ENCODE measurements at regions not wholly inside any gene's neighbourhood (a gene's known extent, or its start where the extent isn't known, plus 50 kb on each side); places are given as distances from the start of the nearest gene placed in this dataset.

- H3K4me1 ChIP-seq (ENCODE audit: control insufficient read depth, insufficient read depth, low read length): no peaks in the 10 kb centered on the region
- no peak overlapping the region for H3K4me3 ChIP-seq (ENCODE audit: low read length)
- ATAC-seq (no peak), DNase-seq (no peak)
- WGBS: 81% methylated on average over 4 of the region's 4 CpGs
- no peak overlapping the region for H3K27ac ChIP-seq (ENCODE audit: low read length)
- H3K9me3 ChIP-seq (ENCODE audit: control insufficient read depth, low read length): no peaks in the 10 kb centered on the region
- no peaks in the 10 kb centered on the region for H3K27me3 ChIP-seq (ENCODE audit: control insufficient read depth, insufficient read depth)
- intact Hi-C loops (cut with DNase I): no loop called here
These were observed 326.1 kb downstream of the STIM2 start for GRCh38 chr4:27186710-27187109.

- ATAC-seq (no peak), DNase-seq (no peak)
- no peaks in the 10 kb centered on the region for H3K27me3 ChIP-seq (ENCODE audit: control insufficient read depth, insufficient read depth)
- H3K9me3 ChIP-seq (ENCODE audit: control insufficient read depth, low read length): no peaks in the 10 kb centered on the region
- H3K4me1 ChIP-seq (ENCODE audit: control insufficient read depth, insufficient read depth, low read length): no peaks in the 10 kb centered on the region
- no peak overlapping the region for H3K27ac ChIP-seq (ENCODE audit: low read length)
- H3K4me3 ChIP-seq (ENCODE audit: low read length): no peak overlapping the region
- intact Hi-C loops (cut with DNase I): no loop called here
- WGBS: 76% methylated on average over 2 of the region's 2 CpGs
These were observed 327.1 kb downstream of the STIM2 start for GRCh38 chr4:27187786-27188185.

- no peak for ATAC-seq
- no peak for DNase-seq
- Histone ChIP-seq H3K4me3 (ENCODE audit: low read length) (no peak overlapping the region), H3K9me3 (ENCODE audit: control insufficient read depth, low read length) (no peaks in the 10 kb centered on the region), H3K27ac (ENCODE audit: low read length) (no peak overlapping the region), H3K4me1 (ENCODE audit: control insufficient read depth, insufficient read depth, low read length) (no peaks in the 10 kb centered on the region), H3K27me3 (ENCODE audit: control insufficient read depth, insufficient read depth) (no peaks in the 10 kb centered on the region)
- 58% methylated on average over 6 of the region's 6 CpGs for WGBS
- intact Hi-C loops (cut with DNase I): no loop called here
These were observed 329.0 kb downstream of the STIM2 start for GRCh38 chr4:27189683-27190082.

- intact Hi-C loops (cut with DNase I): no loop called here
- Histone ChIP-seq H3K9me3 (ENCODE audit: control insufficient read depth, low read length) (no peaks in the 10 kb centered on the region), H3K27ac (ENCODE audit: low read length) (no peak overlapping the region), H3K4me3 (ENCODE audit: low read length) (no peak overlapping the region), H3K27me3 (ENCODE audit: control insufficient read depth, insufficient read depth) (no peaks in the 10 kb centered on the region), H3K4me1 (ENCODE audit: control insufficient read depth, insufficient read depth, low read length) (no peaks in the 10 kb centered on the region)
- no peak for DNase-seq
- no peak for ATAC-seq
- WGBS: 23% methylated on average over 1 of the region's 1 CpG
These were observed 331.0 kb downstream of the STIM2 start for GRCh38 chr4:27191592-27191991.

GRCh38 chr4:27194599-27195176 lies 334.0 kb downstream of the STIM2 start:
- no peaks in the 10 kb centered on the region for H3K9me3 ChIP-seq (ENCODE audit: control insufficient read depth, low read length)
- intact Hi-C loops (cut with DNase I): no loop called here
- no peak for DNase-seq
- no peak overlapping the region for H3K4me3 ChIP-seq (ENCODE audit: low read length)
- no peaks in the 10 kb centered on the region for H3K4me1 ChIP-seq (ENCODE audit: control insufficient read depth, insufficient read depth, low read length)
- H3K27ac ChIP-seq (ENCODE audit: low read length): no peak overlapping the region
- 20% methylated on average over 2 of the region's 2 CpGs for WGBS
- H3K27me3 ChIP-seq (ENCODE audit: control insufficient read depth, insufficient read depth): no peaks in the 10 kb centered on the region
- no peak for ATAC-seq

GRCh38 chr4:27198246-27198645 lies 337.6 kb downstream of the STIM2 start:
- intact Hi-C loops (cut with DNase I): no loop called here
- no peaks in the 10 kb centered on the region for H3K27me3 ChIP-seq (ENCODE audit: control insufficient read depth, insufficient read depth)
- ATAC-seq (no peak), DNase-seq (no peak)
- 41% methylated on average over 2 of the region's 2 CpGs for WGBS
- H3K4me1 ChIP-seq (ENCODE audit: control insufficient read depth, insufficient read depth, low read length): no peaks in the 10 kb centered on the region
- no peaks in the 10 kb centered on the region for H3K9me3 ChIP-seq (ENCODE audit: control insufficient read depth, low read length)
- H3K27ac ChIP-seq (ENCODE audit: low read length): no peak overlapping the region
- H3K4me3 ChIP-seq (ENCODE audit: low read length): no peak overlapping the region

GRCh38 chr4:27198971-27199370 lies 338.3 kb downstream of the STIM2 start:
- DNase-seq: no peak
- Histone ChIP-seq H3K27me3 (ENCODE audit: control insufficient read depth, insufficient read depth) (no peaks in the 10 kb centered on the region), H3K9me3 (ENCODE audit: control insufficient read depth, low read length) (no peaks in the 10 kb centered on the region), H3K4me1 (ENCODE audit: control insufficient read depth, insufficient read depth, low read length) (no peaks in the 10 kb centered on the region), H3K4me3 (ENCODE audit: low read length) (no peak overlapping the region), H3K27ac (ENCODE audit: low read length) (no peak overlapping the region)
- WGBS: 60% methylated on average over 2 of the region's 2 CpGs
- no peak for ATAC-seq
- intact Hi-C loops (cut with DNase I): no loop called here

GRCh38 chr4:27206009-27206408 lies 345.4 kb downstream of the STIM2 start:
- intact Hi-C loops (cut with DNase I): no loop called here
- Histone ChIP-seq H3K27me3 (ENCODE audit: control insufficient read depth, insufficient read depth) (no peaks in the 10 kb centered on the region), H3K9me3 (ENCODE audit: control insufficient read depth, low read length) (no peaks in the 10 kb centered on the region), H3K4me1 (ENCODE audit: control insufficient read depth, insufficient read depth, low read length) (no peaks in the 10 kb centered on the region), H3K4me3 (ENCODE audit: low read length) (no peak overlapping the region), H3K27ac (ENCODE audit: low read length) (no peak overlapping the region)
- no peak for DNase-seq
- no peak for ATAC-seq

- no peak for ATAC-seq
These were observed 350.3 kb downstream of the STIM2 start for GRCh38 chr4:27210956-27211355.

GRCh38 chr4:27214010-27214409 lies 353.4 kb downstream of the STIM2 start:
- no peaks in the 10 kb centered on the region for H3K4me1 ChIP-seq (ENCODE audit: control insufficient read depth, insufficient read depth, low read length)
- ATAC-seq (no peak), DNase-seq (no peak)
- no peaks in the 10 kb centered on the region for H3K9me3 ChIP-seq (ENCODE audit: control insufficient read depth, low read length)
- no peak overlapping the region for H3K4me3 ChIP-seq (ENCODE audit: low read length)
- 79% methylated on average over 3 of the region's 3 CpGs for WGBS
- intact Hi-C loops (cut with DNase I): no loop called here
- no peak overlapping the region for H3K27ac ChIP-seq (ENCODE audit: low read length)
- no peaks in the 10 kb centered on the region for H3K27me3 ChIP-seq (ENCODE audit: control insufficient read depth, insufficient read depth)

More at GRCh38 chr4:27210956-27211355, 350.3 kb downstream of the STIM2 start:
- H3K27me3 ChIP-seq (ENCODE audit: control insufficient read depth, insufficient read depth): no peaks in the 10 kb centered on the region
- no peak overlapping the region for H3K4me3 ChIP-seq (ENCODE audit: low read length)
- no peak for DNase-seq
- H3K9me3 ChIP-seq (ENCODE audit: control insufficient read depth, low read length): no peaks in the 10 kb centered on the region
- H3K27ac ChIP-seq (ENCODE audit: low read length): no peak overlapping the region
- intact Hi-C loops (cut with DNase I): no loop called here
- 67% methylated on average over 4 of the region's 4 CpGs for WGBS
- H3K4me1 ChIP-seq (ENCODE audit: control insufficient read depth, insufficient read depth, low read length): no peaks in the 10 kb centered on the region

- no peak for DNase-seq
These were observed 354.7 kb downstream of the STIM2 start for GRCh38 chr4:27215220-27215826.

GRCh38 chr4:27217261-27217769 lies 356.7 kb downstream of the STIM2 start:
- no peaks in the 10 kb centered on the region for H3K9me3 ChIP-seq (ENCODE audit: control insufficient read depth, low read length)
- ATAC-seq (no peak), DNase-seq (no peak)
- WGBS: 46% methylated on average over 2 of the region's 2 CpGs
- no peak overlapping the region for H3K4me3 ChIP-seq (ENCODE audit: low read length)
- no peak overlapping the region for H3K27ac ChIP-seq (ENCODE audit: low read length)
- intact Hi-C loops (cut with DNase I): no loop called here
- H3K27me3 ChIP-seq (ENCODE audit: control insufficient read depth, insufficient read depth): no peaks in the 10 kb centered on the region
- no peaks in the 10 kb centered on the region for H3K4me1 ChIP-seq (ENCODE audit: control insufficient read depth, insufficient read depth, low read length)

More at GRCh38 chr4:27215220-27215826, 354.7 kb downstream of the STIM2 start:
- H3K27ac ChIP-seq (ENCODE audit: low read length): no peak overlapping the region
- no peaks in the 10 kb centered on the region for H3K9me3 ChIP-seq (ENCODE audit: control insufficient read depth, low read length)
- no peak overlapping the region for H3K4me3 ChIP-seq (ENCODE audit: low read length)
- no peaks in the 10 kb centered on the region for H3K27me3 ChIP-seq (ENCODE audit: control insufficient read depth, insufficient read depth)
- WGBS: 55% methylated on average over 4 of the region's 4 CpGs
- H3K4me1 ChIP-seq (ENCODE audit: control insufficient read depth, insufficient read depth, low read length): no peaks in the 10 kb centered on the region
- peak in 1 of 2 donors; percentile 41 for ATAC-seq
- intact Hi-C loops (cut with DNase I): no loop called here
